HG02943 (cell line): ENCODE measurements at regions not wholly inside any gene's neighbourhood (a gene's known extent, or its start where the extent isn't known, plus 50 kb on each side); places are given as distances from the start of the nearest gene placed in this dataset.

ENCODE experiments used
- ATAC-seq: cut with Tn5 transposase; IDR thresholded peaks from one replicate; pipeline ENCODE4 v1.9.1; 2021; ENCODE audit warnings: mild to moderate bottlenecking, low read depth, moderate library complexity; ENCODE audit not compliant: unreplicated experiment

- ATAC-seq: no peak
Observed at GRCh38 chr2:195606179-195606578, 50.8 kb upstream of the SLC39A10 start.

GRCh38 chr2:195604706-195605105 is 52.3 kb upstream of the SLC39A10 start:
- ATAC-seq: no peak

- ATAC-seq: no peak
Observed at GRCh38 chr2:195603998-195604397, 53.0 kb upstream of the SLC39A10 start.

GRCh38 chr2:195603408-195603807 is 53.6 kb upstream of the SLC39A10 start:
- ATAC-seq: no peak

- no peak for ATAC-seq
Observed at GRCh38 chr2:195602687-195603086, 54.3 kb upstream of the SLC39A10 start.

GRCh38 chr2:195601361-195601760 is 55.7 kb upstream of the SLC39A10 start:
- ATAC-seq: no peak

- ATAC-seq: no peak
Observed at GRCh38 chr2:195600778-195601177, 56.2 kb upstream of the SLC39A10 start.

- ATAC-seq: no peak
Observed at GRCh38 chr2:195596840-195597239, 60.2 kb upstream of the SLC39A10 start.

- ATAC-seq: no peak
Observed at GRCh38 chr2:195595825-195596224, 61.2 kb upstream of the SLC39A10 start.

GRCh38 chr2:195594919-195595694 is 61.9 kb upstream of the SLC39A10 start:
- ATAC-seq: no peak

GRCh38 chr2:195594248-195594647 is 62.8 kb upstream of the SLC39A10 start:
- no peak for ATAC-seq

GRCh38 chr2:195592105-195592504 is 64.9 kb upstream of the SLC39A10 start:
- no peak for ATAC-seq

- ATAC-seq: no peak
Observed at GRCh38 chr2:195590861-195591205, 66.2 kb upstream of the SLC39A10 start.

- ATAC-seq: no peak
Observed at GRCh38 chr2:195590199-195590860, 66.7 kb upstream of the SLC39A10 start.

GRCh38 chr2:195587966-195588365 is 69.1 kb upstream of the SLC39A10 start:
- no peak for ATAC-seq

GRCh38 chr2:195586062-195586714 is 70.8 kb upstream of the SLC39A10 start:
- no peak for ATAC-seq

GRCh38 chr2:195582188-195582587 is 74.8 kb upstream of the SLC39A10 start:
- ATAC-seq: no peak

- ATAC-seq: no peak
Observed at GRCh38 chr2:195579776-195580555, 77.1 kb upstream of the SLC39A10 start.

GRCh38 chr2:195575879-195576401 is 81.1 kb upstream of the SLC39A10 start:
- peak; percentile 76 for ATAC-seq

GRCh38 chr2:195575016-195575415 is 82.0 kb upstream of the SLC39A10 start:
- ATAC-seq: no peak

- no peak for ATAC-seq
Observed at GRCh38 chr2:195574312-195574711, 82.7 kb upstream of the SLC39A10 start.
